ENCODE measurements at regions not wholly inside any gene's neighbourhood (a gene's known extent, or its start where the extent isn't known, plus 50 kb on each side); places are given as distances from the start of the nearest gene placed in this dataset.

DNA sequence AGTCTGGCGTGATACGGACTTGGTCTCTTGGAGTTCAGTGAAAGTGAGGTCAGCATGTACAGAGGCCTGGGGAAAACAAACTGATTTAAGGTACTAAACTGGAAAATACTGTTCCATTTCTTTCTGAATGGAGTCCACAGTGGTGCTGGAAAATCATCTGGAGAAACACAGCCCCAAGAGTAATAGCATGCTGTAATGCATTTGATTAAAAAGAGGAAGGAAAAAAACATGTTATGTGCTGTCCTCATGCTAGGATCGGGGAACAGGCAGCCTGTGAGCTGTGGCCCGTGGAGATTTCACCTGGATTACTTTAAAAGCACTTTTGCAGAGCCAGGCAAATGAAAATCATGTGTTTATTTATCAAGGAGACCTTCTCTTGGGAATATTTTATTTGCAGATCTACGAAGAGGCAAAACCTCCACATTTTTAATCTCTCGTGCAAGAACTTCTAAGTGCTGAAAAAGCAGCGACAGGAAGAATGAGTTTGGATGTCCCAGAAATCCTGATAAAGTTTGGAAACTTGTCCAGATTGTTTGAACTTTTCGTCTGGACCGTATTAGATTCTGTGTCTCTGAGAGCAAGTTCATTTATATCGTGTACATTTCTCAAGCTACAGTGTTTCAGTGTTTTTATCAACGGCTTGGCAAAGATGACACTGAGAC, 228.8 kb downstream of the GAS1 start (continued):
- TF ChIP-seq, protein P1, sequence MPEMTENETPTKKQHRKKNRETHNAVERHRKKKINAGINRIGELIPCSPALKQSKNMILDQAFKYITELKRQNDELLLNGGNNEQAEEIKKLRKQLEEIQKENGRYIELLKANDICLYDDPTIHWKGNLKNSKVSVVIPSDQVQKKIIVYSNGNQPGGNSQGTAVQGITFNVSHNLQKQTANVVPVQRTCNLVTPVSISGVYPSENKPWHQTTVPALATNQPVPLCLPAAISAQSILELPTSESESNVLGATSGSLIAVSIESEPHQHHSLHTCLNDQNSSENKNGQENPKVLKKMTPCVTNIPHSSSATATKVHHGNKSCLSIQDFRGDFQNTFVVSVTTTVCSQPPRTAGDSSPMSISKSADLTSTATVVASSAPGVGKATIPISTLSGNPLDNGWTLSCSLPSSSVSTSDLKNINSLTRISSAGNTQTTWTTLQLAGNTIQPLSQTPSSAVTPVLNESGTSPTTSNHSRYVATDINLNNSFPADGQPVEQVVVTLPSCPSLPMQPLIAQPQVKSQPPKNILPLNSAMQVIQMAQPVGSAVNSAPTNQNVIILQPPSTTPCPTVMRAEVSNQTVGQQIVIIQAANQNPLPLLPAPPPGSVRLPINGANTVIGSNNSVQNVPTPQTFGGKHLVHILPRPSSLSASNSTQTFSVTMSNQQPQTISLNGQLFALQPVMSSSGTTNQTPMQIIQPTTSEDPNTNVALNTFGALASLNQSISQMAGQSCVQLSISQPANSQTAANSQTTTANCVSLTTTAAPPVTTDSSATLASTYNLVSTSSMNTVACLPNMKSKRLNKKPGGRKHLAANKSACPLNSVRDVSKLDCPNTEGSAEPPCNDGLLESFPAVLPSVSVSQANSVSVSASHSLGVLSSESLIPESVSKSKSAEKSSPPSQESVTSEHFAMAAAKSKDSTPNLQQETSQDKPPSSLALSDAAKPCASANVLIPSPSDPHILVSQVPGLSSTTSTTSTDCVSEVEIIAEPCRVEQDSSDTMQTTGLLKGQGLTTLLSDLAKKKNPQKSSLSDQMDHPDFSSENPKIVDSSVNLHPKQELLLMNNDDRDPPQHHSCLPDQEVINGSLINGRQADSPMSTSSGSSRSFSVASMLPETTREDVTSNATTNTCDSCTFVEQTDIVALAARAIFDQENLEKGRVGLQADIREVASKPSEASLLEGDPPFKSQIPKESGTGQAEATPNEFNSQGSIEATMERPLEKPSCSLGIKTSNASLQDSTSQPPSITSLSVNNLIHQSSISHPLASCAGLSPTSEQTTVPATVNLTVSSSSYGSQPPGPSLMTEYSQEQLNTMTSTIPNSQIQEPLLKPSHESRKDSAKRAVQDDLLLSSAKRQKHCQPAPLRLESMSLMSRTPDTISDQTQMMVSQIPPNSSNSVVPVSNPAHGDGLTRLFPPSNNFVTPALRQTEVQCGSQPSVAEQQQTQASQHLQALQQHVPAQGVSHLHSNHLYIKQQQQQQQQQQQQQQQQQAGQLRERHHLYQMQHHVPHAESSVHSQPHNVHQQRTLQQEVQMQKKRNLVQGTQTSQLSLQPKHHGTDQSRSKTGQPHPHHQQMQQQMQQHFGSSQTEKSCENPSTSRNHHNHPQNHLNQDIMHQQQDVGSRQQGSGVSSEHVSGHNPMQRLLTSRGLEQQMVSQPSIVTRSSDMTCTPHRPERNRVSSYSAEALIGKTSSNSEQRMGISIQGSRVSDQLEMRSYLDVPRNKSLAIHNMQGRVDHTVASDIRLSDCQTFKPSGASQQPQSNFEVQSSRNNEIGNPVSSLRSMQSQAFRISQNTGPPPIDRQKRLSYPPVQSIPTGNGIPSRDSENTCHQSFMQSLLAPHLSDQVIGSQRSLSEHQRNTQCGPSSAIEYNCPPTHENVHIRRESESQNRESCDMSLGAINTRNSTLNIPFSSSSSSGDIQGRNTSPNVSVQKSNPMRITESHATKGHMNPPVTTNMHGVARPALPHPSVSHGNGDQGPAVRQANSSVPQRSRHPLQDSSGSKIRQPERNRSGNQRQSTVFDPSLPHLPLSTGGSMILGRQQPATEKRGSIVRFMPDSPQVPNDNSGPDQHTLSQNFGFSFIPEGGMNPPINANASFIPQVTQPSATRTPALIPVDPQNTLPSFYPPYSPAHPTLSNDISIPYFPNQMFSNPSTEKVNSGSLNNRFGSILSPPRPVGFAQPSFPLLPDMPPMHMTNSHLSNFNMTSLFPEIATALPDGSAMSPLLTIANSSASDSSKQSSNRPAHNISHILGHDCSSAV (CRISPR knock-in tag; IDR thresholded peaks at IDR 0.05; ENCODE audit: borderline replicate concordance), result no peak
- TF ChIP-seq MBNL3 (CRISPR knock-in tag; conservative IDR thresholded peaks at IDR 0.05), result no peak
- no peak for TF ChIP-seq ZKSCAN8 (CRISPR knock-in tag; IDR thresholded peaks at IDR 0.05; ENCODE audit: borderline replicate concordance)
- TF ChIP-seq NFIC (IDR thresholded peaks at IDR 0.05; ENCODE audit: low read length), result no peak

Data from HepG2 (cell line).